ENCODE measurements at regions not wholly inside any gene's neighbourhood (a gene's known extent, or its start where the extent isn't known, plus 50 kb on each side); places are given as distances from the start of the nearest gene placed in this dataset.

GRCh38 chr3:118487734-118488133 is 546.9 kb downstream of the IGSF11 start:
- no peak overlapping the region for H3K4me3 ChIP-seq (ENCODE audit: low read depth, low read length)
- TF ChIP-seq, protein P1, sequence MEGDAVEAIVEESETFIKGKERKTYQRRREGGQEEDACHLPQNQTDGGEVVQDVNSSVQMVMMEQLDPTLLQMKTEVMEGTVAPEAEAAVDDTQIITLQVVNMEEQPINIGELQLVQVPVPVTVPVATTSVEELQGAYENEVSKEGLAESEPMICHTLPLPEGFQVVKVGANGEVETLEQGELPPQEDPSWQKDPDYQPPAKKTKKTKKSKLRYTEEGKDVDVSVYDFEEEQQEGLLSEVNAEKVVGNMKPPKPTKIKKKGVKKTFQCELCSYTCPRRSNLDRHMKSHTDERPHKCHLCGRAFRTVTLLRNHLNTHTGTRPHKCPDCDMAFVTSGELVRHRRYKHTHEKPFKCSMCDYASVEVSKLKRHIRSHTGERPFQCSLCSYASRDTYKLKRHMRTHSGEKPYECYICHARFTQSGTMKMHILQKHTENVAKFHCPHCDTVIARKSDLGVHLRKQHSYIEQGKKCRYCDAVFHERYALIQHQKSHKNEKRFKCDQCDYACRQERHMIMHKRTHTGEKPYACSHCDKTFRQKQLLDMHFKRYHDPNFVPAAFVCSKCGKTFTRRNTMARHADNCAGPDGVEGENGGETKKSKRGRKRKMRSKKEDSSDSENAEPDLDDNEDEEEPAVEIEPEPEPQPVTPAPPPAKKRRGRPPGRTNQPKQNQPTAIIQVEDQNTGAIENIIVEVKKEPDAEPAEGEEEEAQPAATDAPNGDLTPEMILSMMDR (IDR thresholded peaks at IDR 0.05; ENCODE audit: low read depth, low read length), result no peak
- no peak for DNase-seq (ENCODE audit: low read depth, low spot score)
- in situ Hi-C loops (cut with HindIII; ENCODE audit: low sequenced_read_pairs), result no loop called here

DNA sequence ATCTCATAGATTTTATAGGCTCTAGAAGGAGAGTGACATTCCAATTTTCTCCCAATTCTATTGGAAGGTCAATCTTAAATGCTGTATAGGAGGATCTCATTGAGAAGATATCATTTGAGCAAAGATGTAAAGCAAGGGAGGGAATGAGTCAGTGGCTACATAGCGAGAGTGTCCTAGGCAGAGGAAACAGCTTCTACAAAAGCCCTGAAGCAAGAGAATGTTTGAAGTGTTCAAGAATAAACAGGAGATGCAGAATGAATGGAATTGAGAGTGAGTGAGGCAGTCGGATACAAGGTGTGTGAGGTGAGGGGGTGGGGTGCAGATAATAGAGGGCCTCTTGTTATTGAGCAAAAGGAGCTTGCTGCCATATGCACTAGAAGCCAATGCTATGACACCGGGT is 545.9 kb downstream of the IGSF11 start:
- TF ChIP-seq, protein P1 (IDR thresholded peaks at IDR 0.05; ENCODE audit: low read depth, low read length), result no peak
- DNase-seq (ENCODE audit: low read depth, low spot score), result no peak
- no peak overlapping the region for H3K4me3 ChIP-seq (ENCODE audit: low read depth, low read length)
- in situ Hi-C loops (cut with HindIII; ENCODE audit: low sequenced_read_pairs), result no loop called here

- no peak for DNase-seq (ENCODE audit: low read depth, low spot score)
- TF ChIP-seq, protein P1 (IDR thresholded peaks at IDR 0.05; ENCODE audit: low read depth, low read length), result no peak
- in situ Hi-C loops (cut with HindIII; ENCODE audit: low sequenced_read_pairs), result no loop called here
- no peak overlapping the region for H3K4me3 ChIP-seq (ENCODE audit: low read depth, low read length)
Observed at GRCh38 chr3:118495206-118495605, 539.4 kb downstream of the IGSF11 start.

- in situ Hi-C loops (cut with HindIII; ENCODE audit: low sequenced_read_pairs), result no loop called here
- TF ChIP-seq, protein P1 (IDR thresholded peaks at IDR 0.05; ENCODE audit: low read depth, low read length), result no peak
- no peak overlapping the region for H3K4me3 ChIP-seq (ENCODE audit: low read depth, low read length)
- DNase-seq (ENCODE audit: low read depth, low spot score), result no peak
Observed at GRCh38 chr3:118497274-118497673, 537.4 kb downstream of the IGSF11 start.

DNA sequence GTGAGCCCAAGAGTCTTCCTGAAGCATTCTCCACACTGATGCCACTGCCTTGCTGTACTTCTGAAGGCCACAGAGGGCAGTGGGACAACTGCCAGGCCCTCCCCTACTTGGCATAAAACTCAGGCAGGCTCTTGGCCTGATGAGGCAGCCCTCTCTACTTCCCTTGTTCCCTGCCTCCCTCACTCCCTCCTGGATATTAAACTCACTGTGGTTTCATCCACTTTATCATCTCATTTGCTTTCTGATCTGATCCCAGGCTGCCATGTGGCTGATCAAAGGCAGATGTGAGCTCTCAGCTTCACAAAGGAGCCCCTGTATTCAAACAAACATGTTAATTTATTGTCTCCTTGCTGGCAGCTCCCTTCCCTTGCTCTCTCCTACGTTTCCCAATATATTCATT is 533.5 kb downstream of the IGSF11 start:
- TF ChIP-seq, protein P1 (IDR thresholded peaks at IDR 0.05; ENCODE audit: low read depth, low read length), result no peak
- no peak overlapping the region for H3K4me3 ChIP-seq (ENCODE audit: low read depth, low read length)

GRCh38 chr3:118504906-118505305 is 529.7 kb downstream of the IGSF11 start:
- no peak for DNase-seq (ENCODE audit: low read depth, low spot score)
- TF ChIP-seq, protein P1 (IDR thresholded peaks at IDR 0.05; ENCODE audit: low read depth, low read length), result no peak
- in situ Hi-C loops (cut with HindIII; ENCODE audit: low sequenced_read_pairs), result no loop called here
- no peak overlapping the region for H3K4me3 ChIP-seq (ENCODE audit: low read depth, low read length)

More for the DNA sequence above, 533.5 kb downstream of the IGSF11 start:
- DNase-seq (ENCODE audit: low read depth, low spot score), result peak; percentile 12
- in situ Hi-C loops (cut with HindIII; ENCODE audit: low sequenced_read_pairs), result no loop called here

GRCh38 chr3:118505784-118506183 is 528.9 kb downstream of the IGSF11 start:
- H3K4me3 ChIP-seq (ENCODE audit: low read depth, low read length), result no peak overlapping the region
- TF ChIP-seq, protein P1 (IDR thresholded peaks at IDR 0.05; ENCODE audit: low read depth, low read length), result no peak
- DNase-seq (ENCODE audit: low read depth, low spot score), result peak; percentile 0
- in situ Hi-C loops (cut with HindIII; ENCODE audit: low sequenced_read_pairs), result no loop called here

Data from astrocyte of the spinal cord (primary cell).